ENCODE measurements at regions not wholly inside any gene's neighbourhood (a gene's known extent, or its start where the extent isn't known, plus 50 kb on each side); places are given as distances from the start of the nearest gene placed in this dataset.

DNA sequence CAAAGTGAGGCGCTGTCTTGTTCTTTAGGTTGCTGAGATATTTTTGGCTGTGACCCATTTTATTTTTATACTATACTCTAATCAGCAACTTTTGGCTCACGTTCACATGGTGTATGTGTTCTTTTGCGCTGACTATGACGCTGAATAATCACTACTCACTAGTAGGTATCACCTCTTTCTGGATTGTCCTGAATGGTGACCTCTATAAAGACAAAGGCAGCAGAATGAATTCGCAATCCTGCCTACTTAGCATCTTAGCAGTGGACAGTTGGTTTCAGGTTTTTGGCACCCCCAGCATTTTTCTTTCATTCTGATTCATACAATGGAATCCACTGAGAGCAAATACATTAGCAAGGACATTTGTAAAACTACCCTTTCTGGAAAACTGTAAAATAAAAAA, 351.3 kb downstream of the JRKL start:
- no peak for TF ChIP-seq POLR2A (IDR thresholded peaks at IDR 0.05)
- TF ChIP-seq, protein P1, sequence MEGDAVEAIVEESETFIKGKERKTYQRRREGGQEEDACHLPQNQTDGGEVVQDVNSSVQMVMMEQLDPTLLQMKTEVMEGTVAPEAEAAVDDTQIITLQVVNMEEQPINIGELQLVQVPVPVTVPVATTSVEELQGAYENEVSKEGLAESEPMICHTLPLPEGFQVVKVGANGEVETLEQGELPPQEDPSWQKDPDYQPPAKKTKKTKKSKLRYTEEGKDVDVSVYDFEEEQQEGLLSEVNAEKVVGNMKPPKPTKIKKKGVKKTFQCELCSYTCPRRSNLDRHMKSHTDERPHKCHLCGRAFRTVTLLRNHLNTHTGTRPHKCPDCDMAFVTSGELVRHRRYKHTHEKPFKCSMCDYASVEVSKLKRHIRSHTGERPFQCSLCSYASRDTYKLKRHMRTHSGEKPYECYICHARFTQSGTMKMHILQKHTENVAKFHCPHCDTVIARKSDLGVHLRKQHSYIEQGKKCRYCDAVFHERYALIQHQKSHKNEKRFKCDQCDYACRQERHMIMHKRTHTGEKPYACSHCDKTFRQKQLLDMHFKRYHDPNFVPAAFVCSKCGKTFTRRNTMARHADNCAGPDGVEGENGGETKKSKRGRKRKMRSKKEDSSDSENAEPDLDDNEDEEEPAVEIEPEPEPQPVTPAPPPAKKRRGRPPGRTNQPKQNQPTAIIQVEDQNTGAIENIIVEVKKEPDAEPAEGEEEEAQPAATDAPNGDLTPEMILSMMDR (IDR thresholded peaks at IDR 0.05 in 4 of 5, conservative IDR thresholded peaks at IDR 0.05 in 1 of 5): no peak

Data from gastrocnemius medialis (tissue), 4 donors.